Activated gamma-delta T cell (primary cell): ENCODE measurements at regions not wholly inside any gene's neighbourhood (a gene's known extent, or its start where the extent isn't known, plus 50 kb on each side); places are given as distances from the start of the nearest gene placed in this dataset.
"Not testable (repeated sequence)": the region's sequence is repeated elsewhere in the genome, so short reads cannot be mapped to it uniquely, and the experiment has no call there.

Experiments used
- DNase-seq: peaks from one replicate; lab custom pipeline; 2025; lab: John Stamatoyannopoulos, UW

DNA sequence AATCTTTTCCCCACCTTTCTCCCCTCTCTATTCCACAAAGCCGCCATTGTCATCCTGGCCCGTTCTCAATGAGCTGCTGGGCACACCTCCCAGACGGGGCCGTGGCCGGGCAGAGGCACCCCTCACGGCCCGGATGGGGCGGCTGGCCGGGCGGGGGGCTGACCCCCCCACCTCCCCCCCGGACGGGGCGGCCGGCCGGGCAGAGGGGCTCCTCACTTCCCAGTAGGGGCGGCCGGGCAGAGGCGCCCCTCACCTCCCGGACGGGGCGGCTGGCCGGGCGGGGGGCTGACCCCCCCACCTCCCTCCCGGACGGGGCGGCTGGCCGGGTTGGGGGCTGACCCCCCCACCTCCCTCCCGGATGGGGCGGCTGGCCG, 85.6 kb downstream of the OR2B2 start:
- DNase-seq, result not testable (repeated sequence)

DNA sequence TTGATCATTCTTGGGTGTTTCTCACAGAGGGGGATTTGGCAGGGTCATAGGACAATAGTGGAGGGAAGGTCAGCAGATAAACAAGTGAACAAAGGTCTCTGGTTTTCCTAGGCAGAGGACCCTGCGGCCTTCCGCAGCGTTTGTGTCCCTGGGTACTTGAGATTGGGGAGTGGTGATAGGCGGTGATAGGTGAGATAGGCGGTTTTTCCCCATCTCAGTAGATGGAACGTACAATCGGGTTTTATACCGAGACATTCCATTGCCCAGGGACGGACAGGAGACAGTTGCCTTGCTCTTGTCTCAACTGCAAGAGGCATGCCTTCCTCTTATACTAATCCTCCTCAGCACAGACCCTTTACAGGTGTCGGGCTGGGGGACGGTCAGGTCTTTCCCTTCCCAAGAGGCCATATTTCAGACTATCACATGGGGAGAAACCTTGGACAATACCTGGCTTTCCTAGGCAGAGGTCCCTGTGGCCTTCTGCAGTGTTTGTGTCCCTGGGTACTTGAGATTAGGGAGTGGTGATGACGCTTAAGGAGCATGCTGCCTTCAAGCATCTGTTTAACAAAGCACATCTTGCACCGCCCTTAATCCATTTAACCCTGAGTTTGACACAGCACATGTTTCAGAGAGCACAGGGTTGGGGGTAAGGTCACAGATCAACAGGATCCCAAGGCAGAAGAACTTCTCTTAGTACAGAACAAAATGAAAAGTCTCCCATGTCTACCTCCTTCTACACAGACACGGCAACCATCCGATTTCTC, 86.2 kb downstream of the OR2B2 start:
- not testable (repeated sequence) for DNase-seq

DNA sequence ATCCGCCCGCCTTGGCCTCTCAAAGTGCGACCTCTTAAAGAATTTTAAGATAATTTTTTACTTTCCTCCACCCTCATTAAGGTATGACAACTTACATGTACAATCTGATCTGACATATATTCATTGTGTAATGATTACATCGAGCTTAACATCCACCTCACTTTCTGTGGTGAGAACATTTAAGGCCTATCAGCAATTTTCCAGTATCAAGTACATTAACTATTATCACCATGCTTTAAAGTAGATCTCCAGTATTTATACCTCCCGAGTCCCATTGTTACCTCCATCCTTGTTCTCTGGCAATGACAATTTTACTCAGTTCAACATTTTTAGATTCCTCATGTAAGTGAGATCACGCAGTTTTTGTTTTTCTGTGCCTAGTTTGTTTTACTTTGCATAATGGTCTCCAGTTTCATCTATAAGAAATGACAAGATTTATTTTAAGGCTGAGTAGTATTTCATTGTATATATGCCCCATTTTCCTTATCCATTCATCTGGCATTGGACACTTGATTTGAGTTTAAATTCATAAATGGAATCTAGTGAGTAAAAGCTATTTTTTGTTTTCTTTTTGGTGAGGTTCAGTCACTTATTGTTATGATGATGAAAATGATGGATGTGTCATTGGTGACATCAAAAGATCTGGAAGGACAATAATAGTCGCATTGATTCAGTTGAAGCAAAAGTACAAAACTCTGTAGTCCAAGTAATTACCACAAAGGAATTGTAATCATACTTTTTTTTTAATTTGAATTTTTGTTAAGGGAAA, 87.0 kb downstream of the OR2B2 start:
- DNase-seq, result no peak

GRCh38 chr6:27824211-27825024, 87.8 kb downstream of the OR2B2 start:
- peak; percentile 21 for DNase-seq

GRCh38 chr6:27823714-27824210, 88.4 kb downstream of the OR2B2 start:
- peak; percentile 26 for DNase-seq

DNA sequence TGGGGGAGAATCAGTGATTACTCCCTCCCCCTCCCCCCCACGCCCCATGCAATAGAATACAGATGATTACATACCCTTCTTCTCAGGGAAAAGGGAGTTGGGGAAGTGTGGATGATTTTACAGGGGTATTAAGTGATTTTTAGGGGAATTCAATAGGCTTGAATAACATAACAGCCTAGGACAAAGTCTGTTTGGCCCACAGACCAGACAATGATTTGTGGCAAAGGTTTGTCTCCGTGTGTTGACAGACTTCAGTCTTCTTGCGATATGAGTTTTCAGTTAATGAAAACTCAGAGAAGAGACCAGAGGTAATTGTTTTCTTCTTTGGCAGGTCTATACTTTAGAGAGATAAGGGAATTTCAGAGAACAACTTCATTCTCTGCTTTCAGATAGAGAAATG, 95.3 kb downstream of the OR2B2 start:
- DNase-seq, result no peak

DNA sequence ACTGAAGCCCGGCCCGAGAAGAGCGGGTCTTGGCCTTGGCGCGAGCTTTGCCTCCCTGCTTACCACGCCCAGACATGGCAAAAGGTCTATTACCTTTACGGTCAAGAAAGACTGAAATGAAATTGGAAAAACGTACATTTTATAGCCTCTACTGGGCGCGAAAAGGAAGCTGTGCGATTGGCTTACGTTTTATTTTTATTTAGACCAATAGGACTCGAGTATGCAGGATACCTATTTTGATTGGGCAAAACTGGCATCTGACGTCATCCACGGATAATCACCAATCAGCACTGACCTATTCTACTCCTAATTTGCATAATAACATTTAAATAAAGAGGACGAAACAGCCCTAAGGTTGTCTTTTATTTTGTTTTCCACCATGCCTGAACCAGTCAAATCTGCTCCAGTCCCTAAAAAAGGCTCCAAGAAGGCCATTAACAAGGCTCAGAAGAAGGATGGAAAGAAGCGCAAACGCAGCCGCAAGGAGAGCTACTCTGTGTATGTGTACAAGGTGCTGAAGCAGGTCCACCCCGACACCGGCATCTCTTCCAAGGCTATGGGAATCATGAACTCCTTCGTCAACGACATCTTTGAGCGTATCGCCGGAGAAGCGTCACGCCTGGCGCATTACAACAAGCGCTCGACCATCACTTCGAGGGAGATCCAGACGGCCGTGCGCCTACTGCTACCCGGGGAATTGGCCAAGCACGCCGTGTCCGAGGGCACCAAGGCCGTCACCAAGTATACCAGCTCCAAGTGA, 97.4 kb downstream of the OR2B2 start:
- DNase-seq, result no peak

DNA sequence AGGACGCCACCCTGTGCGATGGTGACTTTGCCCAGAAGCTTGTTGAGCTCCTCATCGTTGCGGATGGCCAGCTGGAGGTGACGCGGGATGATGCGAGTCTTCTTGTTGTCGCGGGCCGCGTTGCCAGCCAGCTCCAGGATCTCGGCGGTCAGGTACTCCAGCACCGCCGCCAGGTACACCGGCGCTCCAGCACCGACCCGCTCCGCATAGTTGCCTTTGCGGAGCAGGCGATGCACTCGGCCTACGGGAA, 97.9 kb downstream of the OR2B2 start:
- not testable (repeated sequence) for DNase-seq

- no peak for DNase-seq
These were observed 99.2 kb downstream of the OR2B2 start for GRCh38 chr6:27812805-27813492.

DNA sequence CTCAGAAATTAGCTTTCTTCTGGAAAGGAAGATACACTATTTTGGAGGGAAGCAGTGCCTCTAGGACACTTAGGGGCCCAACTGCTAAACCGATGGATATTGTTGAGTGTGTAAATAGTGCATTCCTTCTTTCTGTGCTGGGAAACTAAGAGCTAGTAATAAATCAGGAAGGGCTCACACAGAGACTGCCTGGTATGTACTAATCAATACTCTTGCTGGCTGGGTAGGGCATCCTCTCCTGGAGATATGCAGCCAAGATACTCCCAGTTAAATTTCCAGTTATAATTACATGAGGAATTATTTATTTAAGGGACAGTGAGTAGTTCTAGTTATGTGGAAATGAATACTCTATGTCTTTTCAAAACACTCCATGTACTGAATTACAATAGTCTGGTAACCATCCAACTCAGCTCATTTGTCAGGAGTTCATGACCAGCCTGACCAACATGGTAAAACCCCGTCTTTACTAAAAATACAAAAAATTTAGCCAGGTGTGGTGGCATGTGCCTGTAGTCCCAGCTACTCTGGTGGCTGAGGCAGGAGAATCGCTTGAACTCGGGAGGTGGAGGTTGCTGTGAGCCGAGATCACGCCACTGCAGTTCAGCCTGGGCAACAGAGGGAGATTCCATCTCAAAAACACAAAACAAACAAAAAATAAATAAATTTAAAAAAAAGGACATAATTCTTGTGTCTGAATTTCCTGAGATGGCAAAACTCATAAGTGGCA, 100.0 kb downstream of the OR2B2 start:
- no peak for DNase-seq

DNA sequence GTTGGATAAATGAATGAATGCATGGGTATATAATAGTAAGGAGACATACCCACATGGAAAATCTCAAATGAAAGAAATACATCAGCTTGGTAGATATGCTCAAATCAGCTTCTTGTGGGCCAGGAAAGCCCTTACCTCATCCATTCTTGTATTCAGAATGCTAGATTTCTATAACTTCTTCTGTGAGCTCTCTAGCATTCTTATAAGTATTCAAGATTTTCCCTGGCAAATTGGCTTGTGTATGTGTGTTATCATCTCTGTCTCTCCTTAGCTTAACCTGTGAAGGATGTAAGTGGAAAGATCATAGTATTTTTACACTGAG, 100.8 kb downstream of the OR2B2 start:
- no peak for DNase-seq

GRCh38 chr6:27810768-27811450, 101.3 kb downstream of the OR2B2 start:
- no peak for DNase-seq

DNA sequence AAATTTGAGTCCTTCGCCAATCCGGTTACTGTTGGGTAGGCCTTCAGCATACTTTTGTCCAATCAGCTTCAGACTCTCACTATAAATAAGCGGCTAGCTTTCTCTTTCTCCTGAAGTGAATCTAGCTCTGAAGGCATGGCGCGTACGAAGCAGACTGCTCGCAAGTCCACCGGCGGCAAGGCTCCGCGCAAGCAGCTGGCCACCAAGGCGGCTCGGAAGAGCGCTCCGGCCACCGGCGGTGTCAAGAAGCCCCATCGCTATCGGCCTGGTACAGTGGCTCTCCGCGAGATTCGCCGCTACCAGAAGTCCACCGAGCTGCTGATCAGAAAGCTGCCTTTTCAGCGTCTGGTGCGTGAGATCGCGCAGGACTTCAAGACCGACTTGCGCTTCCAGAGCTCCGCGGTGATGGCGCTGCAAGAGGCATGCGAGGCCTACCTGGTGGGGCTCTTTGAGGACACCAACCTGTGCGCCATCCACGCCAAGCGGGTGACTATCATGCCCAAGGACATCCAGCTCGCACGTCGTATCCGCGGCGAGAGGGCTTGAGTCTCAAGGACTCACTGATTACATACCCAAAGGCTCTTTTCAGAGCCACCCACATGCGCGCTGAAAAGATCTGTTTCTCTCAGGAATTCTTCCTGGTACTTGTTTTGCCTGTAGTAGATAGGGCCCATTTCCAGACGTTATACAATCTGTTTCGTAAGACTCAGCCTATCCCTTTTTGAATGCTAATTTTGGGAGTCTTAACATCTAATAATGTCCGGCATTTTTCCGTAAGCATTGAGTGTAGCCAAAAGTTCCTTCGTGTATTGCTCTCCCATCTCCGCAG, 102.0 kb downstream of the OR2B2 start:
- DNase-seq, result peak; percentile 31

DNA sequence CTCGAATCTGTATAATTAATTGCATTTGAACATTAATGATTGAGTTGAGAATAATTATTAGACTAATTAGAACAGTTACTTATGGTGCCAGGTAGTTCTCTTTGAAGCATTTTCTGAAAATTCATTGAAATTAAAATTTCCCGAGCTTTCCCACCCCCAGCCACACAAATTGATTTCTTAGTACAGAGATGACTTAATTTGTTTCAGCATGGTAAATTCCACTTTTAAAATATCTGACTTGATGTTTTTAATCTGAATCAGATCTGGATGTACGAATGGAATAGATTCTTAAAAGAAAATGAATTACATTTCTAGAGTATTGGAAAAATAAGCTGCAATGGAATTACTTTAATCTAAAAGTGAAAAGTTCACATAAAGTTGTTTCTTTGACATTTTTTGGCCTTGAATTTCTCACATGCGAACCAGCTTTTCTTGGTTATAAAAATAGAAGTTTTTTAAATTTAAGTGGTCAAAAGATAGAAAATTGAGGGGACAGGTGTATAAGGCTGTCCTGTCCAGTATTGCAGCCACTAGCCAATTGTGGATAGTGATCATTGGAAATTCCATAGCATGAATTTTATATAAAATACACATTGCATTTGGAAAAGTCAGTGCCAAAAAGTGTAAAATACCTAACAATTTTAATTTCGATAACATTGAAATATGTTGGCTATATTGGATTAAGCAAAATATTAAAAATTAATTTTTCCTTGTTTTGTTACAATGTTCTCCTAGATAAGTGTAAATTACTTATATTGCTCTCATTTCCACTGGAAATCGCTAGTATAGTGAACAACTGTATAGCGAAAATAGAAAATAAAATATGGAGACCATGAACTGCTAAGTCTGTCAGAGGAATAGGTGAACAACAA, 102.9 kb downstream of the OR2B2 start:
- DNase-seq, result no peak

GRCh38 chr6:27808242-27809066, 103.7 kb downstream of the OR2B2 start:
- DNase-seq, result not testable (repeated sequence)

DNA sequence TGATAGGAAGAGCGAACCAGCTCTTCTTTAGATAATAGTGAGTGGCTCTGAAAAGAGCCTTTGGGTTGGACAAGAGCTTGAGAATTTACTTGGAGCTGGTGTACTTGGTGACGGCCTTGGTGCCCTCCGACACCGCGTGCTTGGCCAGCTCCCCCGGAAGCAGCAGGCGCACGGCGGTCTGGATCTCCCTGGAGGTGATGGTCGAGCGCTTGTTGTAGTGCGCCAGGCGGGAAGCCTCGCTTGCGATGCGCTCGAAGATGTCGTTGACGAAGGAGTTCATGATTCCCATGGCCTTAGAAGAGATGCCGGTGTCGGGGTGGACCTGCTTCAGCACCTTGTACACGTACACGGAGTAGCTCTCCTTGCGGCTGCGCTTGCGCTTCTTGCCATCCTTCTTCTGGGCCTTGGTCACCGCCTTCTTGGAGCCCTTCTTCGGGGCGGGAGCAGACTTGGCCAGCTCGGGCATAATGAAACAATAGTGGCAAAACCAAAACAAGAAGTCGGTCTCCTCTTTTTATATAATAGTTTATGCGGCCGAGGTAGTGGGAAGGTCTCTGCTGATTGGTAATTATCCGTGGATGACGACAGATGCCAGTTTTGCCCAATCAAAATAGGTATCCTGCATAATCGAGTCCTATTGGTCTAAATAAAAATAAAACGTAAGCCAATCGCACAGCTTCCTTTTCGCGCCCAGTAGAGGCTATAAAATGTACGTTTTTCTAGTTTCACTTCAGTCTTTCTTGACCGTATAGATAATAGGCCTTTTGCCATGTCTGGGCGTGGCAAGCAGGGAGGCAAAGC, 104.6 kb downstream of the OR2B2 start:
- DNase-seq, result peak; percentile 21
